ENCODE measurements at regions not wholly inside any gene's neighbourhood (a gene's known extent, or its start where the extent isn't known, plus 50 kb on each side); places are given as distances from the start of the nearest gene placed in this dataset.
"Not testable (repeated sequence)": the region's sequence is repeated elsewhere in the genome, so short reads cannot be mapped to it uniquely, and the experiment has no call there.

DNA sequence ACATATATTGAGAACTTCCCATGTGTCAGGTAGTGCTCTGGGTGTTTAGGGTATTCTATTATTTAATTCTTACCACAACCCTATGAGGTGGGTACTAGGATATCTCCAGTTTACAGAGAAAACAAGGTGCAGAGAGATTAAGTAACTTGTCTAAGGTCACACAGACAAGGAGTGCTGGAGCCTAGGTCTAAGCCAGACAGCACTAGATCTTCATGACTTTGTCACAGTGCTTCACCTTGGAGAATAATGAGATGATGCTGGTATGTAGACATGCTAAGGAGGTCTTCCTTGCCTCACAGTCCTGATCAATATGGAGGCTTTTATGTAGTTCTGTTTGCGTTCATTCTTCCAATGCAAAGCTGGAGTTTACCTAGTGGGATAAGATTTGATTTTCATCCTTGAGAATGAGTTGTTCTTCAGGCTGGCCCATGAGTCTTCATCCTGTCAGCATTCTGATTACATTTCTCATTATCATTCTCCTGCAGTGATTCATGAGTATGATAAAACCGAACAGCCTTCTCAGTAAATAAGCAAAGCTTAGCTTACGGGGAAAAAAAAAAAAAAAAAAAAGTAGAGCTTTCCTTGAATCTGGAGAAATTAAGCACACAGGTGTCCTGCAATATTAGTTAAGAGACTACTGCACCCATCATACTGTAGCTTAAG is 176.3 kb downstream of the C9orf152 start:
- no peak for DNase-seq
- Mint-ChIP-seq H3K4me3 (no peak overlapping the region), H3K4me1 (no peaks in the 10 kb centered on the region), H3K27ac (no peak overlapping the region), H3K36me3 (no peaks in the 10 kb centered on the region), H3K27me3 (ENCODE audit: low read depth in 2 of 2) (peaks cover 11 to 25% of the 10 kb centered on the region in 2 donors), H3K9me3 (no peaks in the 10 kb centered on the region)
- TF ChIP-seq, protein P1, sequence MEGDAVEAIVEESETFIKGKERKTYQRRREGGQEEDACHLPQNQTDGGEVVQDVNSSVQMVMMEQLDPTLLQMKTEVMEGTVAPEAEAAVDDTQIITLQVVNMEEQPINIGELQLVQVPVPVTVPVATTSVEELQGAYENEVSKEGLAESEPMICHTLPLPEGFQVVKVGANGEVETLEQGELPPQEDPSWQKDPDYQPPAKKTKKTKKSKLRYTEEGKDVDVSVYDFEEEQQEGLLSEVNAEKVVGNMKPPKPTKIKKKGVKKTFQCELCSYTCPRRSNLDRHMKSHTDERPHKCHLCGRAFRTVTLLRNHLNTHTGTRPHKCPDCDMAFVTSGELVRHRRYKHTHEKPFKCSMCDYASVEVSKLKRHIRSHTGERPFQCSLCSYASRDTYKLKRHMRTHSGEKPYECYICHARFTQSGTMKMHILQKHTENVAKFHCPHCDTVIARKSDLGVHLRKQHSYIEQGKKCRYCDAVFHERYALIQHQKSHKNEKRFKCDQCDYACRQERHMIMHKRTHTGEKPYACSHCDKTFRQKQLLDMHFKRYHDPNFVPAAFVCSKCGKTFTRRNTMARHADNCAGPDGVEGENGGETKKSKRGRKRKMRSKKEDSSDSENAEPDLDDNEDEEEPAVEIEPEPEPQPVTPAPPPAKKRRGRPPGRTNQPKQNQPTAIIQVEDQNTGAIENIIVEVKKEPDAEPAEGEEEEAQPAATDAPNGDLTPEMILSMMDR (IDR thresholded peaks at IDR 0.05), result no peak
- no peak overlapping the region for H3K4me3 ChIP-seq (ENCODE audit: low read length)
- 92% methylated on average over 3 of the region's 3 CpGs for whole genome bisulfite sequencing (ENCODE audit: insufficient coverage)
- H3K4me1 ChIP-seq (ENCODE audit: control insufficient read depth, insufficient read depth, low read length), result no peaks in the 10 kb centered on the region
- ATAC-seq, result no peak
- no peaks in the 10 kb centered on the region for H3K36me3 ChIP-seq (ENCODE audit: control insufficient read depth, insufficient read depth, low read length)
- no peaks in the 10 kb centered on the region for H3K9me3 ChIP-seq (ENCODE audit: control insufficient read depth, insufficient read depth, low read length)
- no peak overlapping the region for H3K27ac ChIP-seq (ENCODE audit: low read length)
- intact Hi-C loops (cut with micrococcal nuclease), result loop anchor here (10.0 kb wide), 1 partner anchor 53 kb away; no protein-coding TSS in a partner anchor
- no peaks in the 10 kb centered on the region for H3K27me3 ChIP-seq (ENCODE audit: control insufficient read depth, insufficient read depth, low read length)

DNA sequence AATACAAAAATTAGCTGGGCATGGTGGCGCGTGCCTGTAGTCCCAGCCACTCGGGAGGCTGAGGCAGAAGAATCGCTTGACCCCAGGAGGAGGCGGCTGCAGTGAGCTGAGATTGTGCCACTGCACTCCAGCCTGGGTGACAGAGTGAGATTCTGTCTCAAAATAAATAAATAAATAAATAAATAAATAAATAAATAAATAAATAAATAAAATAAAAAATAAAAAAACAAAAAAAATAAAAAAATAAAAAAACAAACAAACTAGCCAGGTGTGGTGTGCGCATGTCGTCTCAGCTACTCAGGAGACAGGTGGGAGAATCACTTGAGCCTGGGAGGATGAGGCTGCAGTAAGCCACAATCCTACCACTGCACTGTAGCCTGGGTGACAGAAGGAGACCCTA is 175.4 kb downstream of the C9orf152 start:
- not testable (repeated sequence) for H3K9me3 ChIP-seq (ENCODE audit: control insufficient read depth, insufficient read depth, low read length); H3K27ac ChIP-seq (ENCODE audit: low read length); H3K4me3 Mint-ChIP-seq; H3K27ac Mint-ChIP-seq; DNase-seq; H3K4me1 ChIP-seq (ENCODE audit: control insufficient read depth, insufficient read depth, low read length); H3K4me1 Mint-ChIP-seq; H3K36me3 ChIP-seq (ENCODE audit: control insufficient read depth, insufficient read depth, low read length); H3K9me3 Mint-ChIP-seq; H3K4me3 ChIP-seq (ENCODE audit: low read length); H3K27me3 ChIP-seq (ENCODE audit: control insufficient read depth, insufficient read depth, low read length); H3K36me3 Mint-ChIP-seq; ATAC-seq
- WGBS (ENCODE audit: insufficient coverage), result 98% methylated on average over 5 of the region's 7 CpGs
- intact Hi-C loops (cut with micrococcal nuclease), result loop anchor here (10.0 kb wide), 1 partner anchor 52 kb away; no protein-coding TSS in a partner anchor
- peaks cover 10 to 18% of the 10 kb centered on the region in 2 donors for H3K27me3 Mint-ChIP-seq (ENCODE audit: low read depth in 2 of 2)

DNA sequence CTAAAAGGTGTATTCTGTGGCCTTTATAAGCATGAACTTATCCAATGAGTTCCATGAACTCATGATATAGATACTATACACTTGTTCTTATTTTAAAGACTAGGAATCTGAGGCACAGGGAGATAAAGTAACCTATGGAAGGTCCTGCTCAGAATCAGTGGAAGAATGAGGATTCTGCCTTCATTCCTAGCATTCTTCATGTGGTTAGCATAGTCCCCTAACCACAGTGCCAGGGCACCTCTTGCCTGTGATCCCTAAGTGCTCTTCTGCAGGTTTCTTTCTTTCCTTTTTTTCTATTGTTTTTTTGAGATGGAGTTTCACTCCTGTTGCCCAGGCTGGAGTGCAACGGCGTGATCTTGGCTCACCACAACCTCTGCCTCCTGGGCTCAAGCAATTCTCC is 174.1 kb downstream of the C9orf152 start:
- intact Hi-C loops (cut with micrococcal nuclease), result loop anchor here (10.0 kb wide), 1 partner anchor 51 kb away; no protein-coding TSS in a partner anchor

DNA sequence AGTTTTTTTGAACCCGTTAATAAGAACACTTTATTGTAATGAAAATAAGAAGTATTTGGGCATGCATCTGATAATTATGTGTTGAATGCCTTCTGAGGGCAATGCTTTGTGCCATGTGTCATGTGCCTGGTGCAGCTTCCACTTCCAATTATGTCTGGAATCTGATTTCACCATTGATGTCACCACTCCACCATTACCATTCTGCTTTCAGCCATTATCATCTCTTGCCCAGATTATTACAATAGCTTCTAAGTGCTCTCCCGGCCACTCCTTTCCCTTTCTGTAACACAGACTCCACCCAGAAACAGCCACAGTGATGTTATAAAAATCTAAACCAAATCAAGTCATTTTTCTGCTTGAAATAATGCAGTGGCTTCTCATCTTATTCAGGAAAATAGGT is 171.7 kb downstream of the C9orf152 start:
- H3K4me3 ChIP-seq (ENCODE audit: low read length), result no peak overlapping the region
- H3K4me3 Mint-ChIP-seq, result no peak overlapping the region
- no peaks in the 10 kb centered on the region for H3K4me1 Mint-ChIP-seq
- H3K36me3 ChIP-seq (ENCODE audit: control insufficient read depth, insufficient read depth, low read length), result no peaks in the 10 kb centered on the region
- intact Hi-C loops (cut with micrococcal nuclease), result loop anchor here (10.0 kb wide), 1 partner anchor 49 kb away; no protein-coding TSS in a partner anchor
- H3K27ac Mint-ChIP-seq, result no peak overlapping the region
- H3K27ac ChIP-seq (ENCODE audit: low read length), result no peak overlapping the region
- H3K9me3 Mint-ChIP-seq, result no peaks in the 10 kb centered on the region
- 100% methylated on average over 2 of the region's 2 CpGs for WGBS (ENCODE audit: insufficient coverage)
- DNase-seq (no peak), ATAC-seq (no peak)
- H3K27me3 Mint-ChIP-seq (ENCODE audit: low read depth in 2 of 2), result peaks cover 0 to 7% of the 10 kb centered on the region in 2 donors
- no peaks in the 10 kb centered on the region for H3K27me3 ChIP-seq (ENCODE audit: control insufficient read depth, insufficient read depth, low read length)
- TF ChIP-seq, protein P1 (IDR thresholded peaks at IDR 0.05), result no peak
- no peaks in the 10 kb centered on the region for H3K9me3 ChIP-seq (ENCODE audit: control insufficient read depth, insufficient read depth, low read length)
- no peaks in the 10 kb centered on the region for H3K36me3 Mint-ChIP-seq
- H3K4me1 ChIP-seq (ENCODE audit: control insufficient read depth, insufficient read depth, low read length), result no peaks in the 10 kb centered on the region

More for the DNA sequence above, 174.1 kb downstream of the C9orf152 start:
- 100% methylated on average over 2 of the region's 2 CpGs for WGBS (ENCODE audit: insufficient coverage)
- H3K4me1 ChIP-seq (ENCODE audit: control insufficient read depth, insufficient read depth, low read length), result no peaks in the 10 kb centered on the region
- Mint-ChIP-seq H3K36me3 (no peaks in the 10 kb centered on the region), H3K4me3 (no peak overlapping the region), H3K9me3 (no peaks in the 10 kb centered on the region), H3K27ac (no peak overlapping the region), H3K4me1 (no peaks in the 10 kb centered on the region), H3K27me3 (ENCODE audit: low read depth in 2 of 2) (peaks cover 10% of the 10 kb centered on the region in 2 donors)
- H3K36me3 ChIP-seq (ENCODE audit: control insufficient read depth, insufficient read depth, low read length), result no peaks in the 10 kb centered on the region
- H3K9me3 ChIP-seq (ENCODE audit: control insufficient read depth, insufficient read depth, low read length), result no peaks in the 10 kb centered on the region
- DNase-seq (no peak), ATAC-seq (no peak)
- no peak overlapping the region for H3K4me3 ChIP-seq (ENCODE audit: low read length)
- H3K27ac ChIP-seq (ENCODE audit: low read length), result no peak overlapping the region
- no peaks in the 10 kb centered on the region for H3K27me3 ChIP-seq (ENCODE audit: control insufficient read depth, insufficient read depth, low read length)
- TF ChIP-seq, protein P1 (IDR thresholded peaks at IDR 0.05), result no peak
